ENCODE measurements at regions not wholly inside any gene's neighbourhood (a gene's known extent, or its start where the extent isn't known, plus 50 kb on each side); places are given as distances from the start of the nearest gene placed in this dataset.

DNA sequence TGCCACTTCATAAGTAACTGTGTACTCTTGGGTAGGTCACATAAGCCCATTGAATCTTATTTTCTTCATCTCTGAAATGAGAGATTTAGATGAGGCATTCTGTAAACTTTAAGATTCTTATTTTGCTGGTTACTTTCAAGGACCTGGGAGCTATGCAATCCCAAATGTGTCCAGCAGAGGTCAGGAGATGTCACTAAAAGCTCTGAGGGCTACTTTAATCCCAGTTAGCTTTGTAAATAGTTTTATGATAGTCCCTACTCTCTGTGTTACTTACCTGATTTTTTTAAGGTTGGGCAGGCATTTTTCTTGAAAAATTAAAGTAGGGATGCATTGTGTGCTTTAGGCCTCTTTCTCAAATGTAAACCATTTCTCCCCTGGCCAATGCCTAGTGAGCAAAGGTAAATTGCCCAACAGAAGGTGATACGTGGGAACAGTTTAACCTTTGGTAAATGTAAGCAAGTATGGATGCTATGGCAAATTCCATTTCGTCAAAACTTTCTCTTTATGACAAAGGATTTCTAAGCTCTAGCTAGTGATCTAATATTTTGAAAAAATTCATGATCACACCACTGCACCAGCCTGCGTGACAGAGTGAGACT lies 57.1 kb upstream of the WSB1 start:
- H3K27me3 ChIP-seq (ENCODE audit: insufficient read depth): no peaks in the 10 kb centered on the region
- ChIA-PET POLR2A (interaction anchor here (0.6 to 1.3 kb wide), 3 partner anchors 57 to 148 kb away, joined by 5 to 7 read pairs (median 5); partner anchors contain the start of gene WSB1), CTCF (interaction anchor here (0.5 to 8.1 kb wide), 67 partner anchors 9 to 519 kb away, joined by 3 to 125 read pairs (median 4); partner anchors contain the start of genes KSR1 and WSB1)
- no peaks in the 10 kb centered on the region for H3F3A ChIP-seq (replicated peaks; ENCODE audit: insufficient read depth)
- TF ChIP-seq FOXM1 (IDR thresholded peaks at IDR 0.05; ENCODE audit: low read depth) (no peak), SMC3 (IDR thresholded peaks at IDR 0.05; ENCODE audit: low read depth, low read length) (peak; percentile 89), GATA2 (CRISPR knock-in tag; IDR thresholded peaks at IDR 0.05) (no peak), FOXJ3 (CRISPR knock-in tag; IDR thresholded peaks at IDR 0.05) (no peak), GABPA (IDR thresholded peaks at IDR 0.05; ENCODE audit: low read depth) (no peak), TAF1 (IDR thresholded peaks at IDR 0.05; ENCODE audit: borderline replicate concordance, low read depth, low read length) (no peak), TCF12 (IDR thresholded peaks at IDR 0.05) (no peak), RAD21 (IDR thresholded peaks at IDR 0.05; ENCODE audit: low read length) (peak; percentile 92), CHD2 (IDR thresholded peaks at IDR 0.05; ENCODE audit: low read length, partially characterized antibody) (no peak), YY1 (IDR thresholded peaks at IDR 0.05; ENCODE audit: low read depth) (no peak), NRF1 (IDR thresholded peaks at IDR 0.05; ENCODE audit: low read depth, low read length) (peak; percentile 10; the same call in 1 of the 2 replicates)
- TF ChIP-seq, protein P1, sequence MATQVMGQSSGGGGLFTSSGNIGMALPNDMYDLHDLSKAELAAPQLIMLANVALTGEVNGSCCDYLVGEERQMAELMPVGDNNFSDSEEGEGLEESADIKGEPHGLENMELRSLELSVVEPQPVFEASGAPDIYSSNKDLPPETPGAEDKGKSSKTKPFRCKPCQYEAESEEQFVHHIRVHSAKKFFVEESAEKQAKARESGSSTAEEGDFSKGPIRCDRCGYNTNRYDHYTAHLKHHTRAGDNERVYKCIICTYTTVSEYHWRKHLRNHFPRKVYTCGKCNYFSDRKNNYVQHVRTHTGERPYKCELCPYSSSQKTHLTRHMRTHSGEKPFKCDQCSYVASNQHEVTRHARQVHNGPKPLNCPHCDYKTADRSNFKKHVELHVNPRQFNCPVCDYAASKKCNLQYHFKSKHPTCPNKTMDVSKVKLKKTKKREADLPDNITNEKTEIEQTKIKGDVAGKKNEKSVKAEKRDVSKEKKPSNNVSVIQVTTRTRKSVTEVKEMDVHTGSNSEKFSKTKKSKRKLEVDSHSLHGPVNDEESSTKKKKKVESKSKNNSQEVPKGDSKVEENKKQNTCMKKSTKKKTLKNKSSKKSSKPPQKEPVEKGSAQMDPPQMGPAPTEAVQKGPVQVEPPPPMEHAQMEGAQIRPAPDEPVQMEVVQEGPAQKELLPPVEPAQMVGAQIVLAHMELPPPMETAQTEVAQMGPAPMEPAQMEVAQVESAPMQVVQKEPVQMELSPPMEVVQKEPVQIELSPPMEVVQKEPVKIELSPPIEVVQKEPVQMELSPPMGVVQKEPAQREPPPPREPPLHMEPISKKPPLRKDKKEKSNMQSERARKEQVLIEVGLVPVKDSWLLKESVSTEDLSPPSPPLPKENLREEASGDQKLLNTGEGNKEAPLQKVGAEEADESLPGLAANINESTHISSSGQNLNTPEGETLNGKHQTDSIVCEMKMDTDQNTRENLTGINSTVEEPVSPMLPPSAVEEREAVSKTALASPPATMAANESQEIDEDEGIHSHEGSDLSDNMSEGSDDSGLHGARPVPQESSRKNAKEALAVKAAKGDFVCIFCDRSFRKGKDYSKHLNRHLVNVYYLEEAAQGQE (IDR thresholded peaks at IDR 0.05; ENCODE audit: low read depth, low read length): no peak
- TF ChIP-seq, protein P2, sequence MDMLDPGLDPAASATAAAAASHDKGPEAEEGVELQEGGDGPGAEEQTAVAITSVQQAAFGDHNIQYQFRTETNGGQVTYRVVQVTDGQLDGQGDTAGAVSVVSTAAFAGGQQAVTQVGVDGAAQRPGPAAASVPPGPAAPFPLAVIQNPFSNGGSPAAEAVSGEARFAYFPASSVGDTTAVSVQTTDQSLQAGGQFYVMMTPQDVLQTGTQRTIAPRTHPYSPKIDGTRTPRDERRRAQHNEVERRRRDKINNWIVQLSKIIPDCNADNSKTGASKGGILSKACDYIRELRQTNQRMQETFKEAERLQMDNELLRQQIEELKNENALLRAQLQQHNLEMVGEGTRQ (IDR thresholded peaks at IDR 0.05; ENCODE audit: borderline replicate concordance, low read depth, low read length): no peak
- TF ChIP-seq, protein P3, sequence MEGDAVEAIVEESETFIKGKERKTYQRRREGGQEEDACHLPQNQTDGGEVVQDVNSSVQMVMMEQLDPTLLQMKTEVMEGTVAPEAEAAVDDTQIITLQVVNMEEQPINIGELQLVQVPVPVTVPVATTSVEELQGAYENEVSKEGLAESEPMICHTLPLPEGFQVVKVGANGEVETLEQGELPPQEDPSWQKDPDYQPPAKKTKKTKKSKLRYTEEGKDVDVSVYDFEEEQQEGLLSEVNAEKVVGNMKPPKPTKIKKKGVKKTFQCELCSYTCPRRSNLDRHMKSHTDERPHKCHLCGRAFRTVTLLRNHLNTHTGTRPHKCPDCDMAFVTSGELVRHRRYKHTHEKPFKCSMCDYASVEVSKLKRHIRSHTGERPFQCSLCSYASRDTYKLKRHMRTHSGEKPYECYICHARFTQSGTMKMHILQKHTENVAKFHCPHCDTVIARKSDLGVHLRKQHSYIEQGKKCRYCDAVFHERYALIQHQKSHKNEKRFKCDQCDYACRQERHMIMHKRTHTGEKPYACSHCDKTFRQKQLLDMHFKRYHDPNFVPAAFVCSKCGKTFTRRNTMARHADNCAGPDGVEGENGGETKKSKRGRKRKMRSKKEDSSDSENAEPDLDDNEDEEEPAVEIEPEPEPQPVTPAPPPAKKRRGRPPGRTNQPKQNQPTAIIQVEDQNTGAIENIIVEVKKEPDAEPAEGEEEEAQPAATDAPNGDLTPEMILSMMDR (IDR thresholded peaks at IDR 0.05): peak; percentile 94
- TF ChIP-seq, protein P4, sequence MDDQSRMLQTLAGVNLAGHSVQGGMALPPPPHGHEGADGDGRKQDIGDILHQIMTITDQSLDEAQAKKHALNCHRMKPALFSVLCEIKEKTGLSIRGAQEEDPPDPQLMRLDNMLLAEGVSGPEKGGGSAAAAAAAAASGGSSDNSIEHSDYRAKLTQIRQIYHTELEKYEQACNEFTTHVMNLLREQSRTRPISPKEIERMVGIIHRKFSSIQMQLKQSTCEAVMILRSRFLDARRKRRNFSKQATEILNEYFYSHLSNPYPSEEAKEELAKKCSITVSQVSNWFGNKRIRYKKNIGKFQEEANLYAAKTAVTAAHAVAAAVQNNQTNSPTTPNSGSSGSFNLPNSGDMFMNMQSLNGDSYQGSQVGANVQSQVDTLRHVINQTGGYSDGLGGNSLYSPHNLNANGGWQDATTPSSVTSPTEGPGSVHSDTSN (IDR thresholded peaks at IDR 0.05): no peak
- no peaks in the 10 kb centered on the region for H3K79me2 ChIP-seq (ENCODE audit: insufficient read depth)
- no peak overlapping the region for H3K9ac ChIP-seq
- H3K9me3 ChIP-seq: no peaks in the 10 kb centered on the region
- no peaks in the 10 kb centered on the region for H3K4me1 ChIP-seq (ENCODE audit: control insufficient read depth in 1 of 2, insufficient read depth in 2 of 2, low read depth in 1 of 2, low read length in 1 of 2)
- H3K27ac ChIP-seq (ENCODE audit: low read depth in 2 of 2, low read length in 1 of 2): no peak overlapping the region
- no peak overlapping the region for H2AFZ ChIP-seq (ENCODE audit: low read depth)
- 60% methylated on average over 3 of the region's 3 CpGs for WGBS (ENCODE audit: low lambda C conversion rate)
- no peak overlapping the region for H3K4me3 ChIP-seq (ENCODE audit: low read depth in 2 of 2, low read length in 1 of 2)
- DNase-seq: peak; percentile 70
- H3K9me2 ChIP-seq: no peaks in the 10 kb centered on the region
- H4K20me1 ChIP-seq (ENCODE audit: insufficient read depth): no peaks in the 10 kb centered on the region
- H3K4me2 ChIP-seq: no peak overlapping the region
- H3K36me3 ChIP-seq (replicated peaks in 1 of 2; ENCODE audit: control insufficient read depth in 1 of 2, insufficient read depth in 2 of 2, low read length in 1 of 2): no peaks in the 10 kb centered on the region

Measured in SK-N-SH (cell line).